ENCODE measurements at regions not wholly inside any gene's neighbourhood (a gene's known extent, or its start where the extent isn't known, plus 50 kb on each side); places are given as distances from the start of the nearest gene placed in this dataset.

DNA sequence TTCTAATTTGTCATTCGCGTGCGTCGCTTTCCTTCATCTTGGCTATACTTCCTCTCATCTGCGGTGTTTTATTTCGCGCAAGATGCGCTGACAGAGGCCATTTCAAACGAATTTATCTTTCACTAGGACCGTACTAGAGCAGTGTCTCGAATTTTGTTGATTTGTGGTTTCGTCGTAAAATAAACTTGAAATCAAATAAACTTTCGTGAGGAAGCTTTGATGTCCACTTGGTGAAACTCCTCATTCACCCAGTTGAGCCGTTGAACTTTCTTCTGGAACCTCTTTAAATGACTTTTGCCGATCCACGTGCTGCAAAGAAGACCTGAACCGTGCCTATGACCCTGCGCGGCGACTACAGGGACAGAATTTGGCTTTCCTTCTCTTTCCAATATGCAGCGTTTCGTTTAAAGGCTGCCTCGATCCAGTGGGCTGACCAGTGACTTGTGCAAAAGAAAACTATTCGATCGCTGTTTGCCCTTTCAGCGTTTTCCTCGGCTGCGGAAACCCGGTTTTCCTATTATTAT lies 163.9 kb upstream of the PPP1R3A start:
- Histone ChIP-seq H3K9me3 (ENCODE audit: control insufficient read depth in 1 of 2, insufficient read depth in 1 of 2, low read depth in 1 of 2, low read length in 2 of 2) (no peaks in the 10 kb centered on the region), H3K9ac (ENCODE audit: low read length) (no peak overlapping the region), H2AFZ (ENCODE audit: low read depth, low read length, poor library complexity, severe bottlenecking) (peak overlapping the region; percentile 89), H3K4me2 (ENCODE audit: low read length) (peak overlapping the region; percentile 55), H4K20me1 (ENCODE audit: insufficient read depth) (no peaks in the 10 kb centered on the region), H3K27ac (ENCODE audit: low read depth, low read length) (no peak overlapping the region), H3K9me2 (ENCODE audit: insufficient read depth) (no peaks in the 10 kb centered on the region), H3K36me3 (ENCODE audit: control insufficient read depth in 1 of 2, insufficient read depth in 2 of 2, low read length in 2 of 2) (no peaks in the 10 kb centered on the region), H3K4me1 (ENCODE audit: control insufficient read depth in 1 of 2, insufficient read depth in 2 of 2, low read length in 2 of 2) (peaks cover 4 to 27% of the 10 kb centered on the region in 2 experiments; a peak in 3 of 4 replicates), H3K79me2 (ENCODE audit: insufficient read depth, low read length) (no peaks in the 10 kb centered on the region), H3K27me3 (ENCODE audit: insufficient read depth, low read length) (no peaks in the 10 kb centered on the region), H3K4me3 (replicated peaks in 1 of 2; ENCODE audit: low read depth in 1 of 2, low read length in 2 of 2) (peak overlapping the region in 1 of 2 experiments; percentile 22; a peak in 1 of 4 replicates)
- no peak for TF ChIP-seq CEBPB (IDR thresholded peaks at IDR 0.05; ENCODE audit: low read depth)
- no peak for TF ChIP-seq ZBTB33 (IDR thresholded peaks at IDR 0.05; ENCODE audit: extremely low read depth, insufficient replicate concordance, low read length)
- TF ChIP-seq, protein P1, sequence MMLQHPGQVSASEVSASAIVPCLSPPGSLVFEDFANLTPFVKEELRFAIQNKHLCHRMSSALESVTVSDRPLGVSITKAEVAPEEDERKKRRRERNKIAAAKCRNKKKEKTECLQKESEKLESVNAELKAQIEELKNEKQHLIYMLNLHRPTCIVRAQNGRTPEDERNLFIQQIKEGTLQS (IDR thresholded peaks at IDR 0.05) = no peak
- no peak for TF ChIP-seq ELF1 (IDR thresholded peaks at IDR 0.05; ENCODE audit: borderline replicate concordance, low read depth)
- no peak for TF ChIP-seq JUND (IDR thresholded peaks at IDR 0.05)
- TF ChIP-seq POLR2A (IDR thresholded peaks at IDR 0.05; ENCODE audit: borderline replicate concordance, extremely low read depth, insufficient read depth, insufficient read length) = no peak
- TF ChIP-seq EGR1 (IDR thresholded peaks at IDR 0.05; ENCODE audit: low read depth) = no peak
- no peak for TF ChIP-seq YY1 (IDR thresholded peaks at IDR 0.05; ENCODE audit: extremely low read depth, insufficient replicate concordance, low read depth, low read length)
- TF ChIP-seq, protein P2, sequence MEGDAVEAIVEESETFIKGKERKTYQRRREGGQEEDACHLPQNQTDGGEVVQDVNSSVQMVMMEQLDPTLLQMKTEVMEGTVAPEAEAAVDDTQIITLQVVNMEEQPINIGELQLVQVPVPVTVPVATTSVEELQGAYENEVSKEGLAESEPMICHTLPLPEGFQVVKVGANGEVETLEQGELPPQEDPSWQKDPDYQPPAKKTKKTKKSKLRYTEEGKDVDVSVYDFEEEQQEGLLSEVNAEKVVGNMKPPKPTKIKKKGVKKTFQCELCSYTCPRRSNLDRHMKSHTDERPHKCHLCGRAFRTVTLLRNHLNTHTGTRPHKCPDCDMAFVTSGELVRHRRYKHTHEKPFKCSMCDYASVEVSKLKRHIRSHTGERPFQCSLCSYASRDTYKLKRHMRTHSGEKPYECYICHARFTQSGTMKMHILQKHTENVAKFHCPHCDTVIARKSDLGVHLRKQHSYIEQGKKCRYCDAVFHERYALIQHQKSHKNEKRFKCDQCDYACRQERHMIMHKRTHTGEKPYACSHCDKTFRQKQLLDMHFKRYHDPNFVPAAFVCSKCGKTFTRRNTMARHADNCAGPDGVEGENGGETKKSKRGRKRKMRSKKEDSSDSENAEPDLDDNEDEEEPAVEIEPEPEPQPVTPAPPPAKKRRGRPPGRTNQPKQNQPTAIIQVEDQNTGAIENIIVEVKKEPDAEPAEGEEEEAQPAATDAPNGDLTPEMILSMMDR (IDR thresholded peaks at IDR 0.05 in 2 of 3, conservative IDR thresholded peaks at IDR 0.05 in 1 of 3; ENCODE audit: borderline replicate concordance in 1 of 3, insufficient read depth in 1 of 3, low read depth in 2 of 3, low read length in 2 of 3) = no peak
- no peak for TF ChIP-seq TCF7L2 (IDR thresholded peaks at IDR 0.05; ENCODE audit: borderline replicate concordance, extremely low read depth, insufficient read depth, insufficient read length)
- TF ChIP-seq SIN3A (IDR thresholded peaks at IDR 0.05; ENCODE audit: low read depth) = no peak
- no peak for TF ChIP-seq ZFX (IDR thresholded peaks at IDR 0.05)
- no peak for TF ChIP-seq EZH2phosphoT487 (IDR thresholded peaks at IDR 0.05; ENCODE audit: borderline replicate concordance)
- no peak for TF ChIP-seq FOSL1 (IDR thresholded peaks at IDR 0.05; ENCODE audit: low read depth)
- TF ChIP-seq SRF (IDR thresholded peaks at IDR 0.05; ENCODE audit: low read depth) = no peak
- no peak for TF ChIP-seq POLR2AphosphoS5 (IDR thresholded peaks at IDR 0.05; ENCODE audit: low read depth, low read length)
- no peak for TF ChIP-seq EZH2 (IDR thresholded peaks at IDR 0.05)
- RAD21 ChIA-PET (ENCODE audit: low non-redundant PET in 1 of 2, low total read pairs in 2 of 2, uncharacterized antibody in 2 of 2, unreplicated experiment in 2 of 2) = no interaction called here
- no TSS peak for BruUV-seq (replicated peaks)
- POLR2A ChIA-PET = no interaction called here
- ATAC-seq (no peak), DNase-seq (ENCODE audit: low read depth, low spot score) (no peak)
- intact Hi-C loops (cut with micrococcal nuclease) = loop anchor here (1.0 to 10.0 kb wide), 8 partner anchors 134 to 1828 kb away; no protein-coding TSS in a partner anchor
- CTCF ChIA-PET = interaction anchor here (1.4 to 1.7 kb wide), 2 partner anchors 1598 to 1773 kb away, joined by 5 to 13 read pairs; no protein-coding TSS in a partner anchor

Measured in HCT116 (cell line).